GM19463 (cell line): ENCODE measurements at regions not wholly inside any gene's neighbourhood (a gene's known extent, or its start where the extent isn't known, plus 50 kb on each side); places are given as distances from the start of the nearest gene placed in this dataset.

Source experiments
- ATAC-seq: cut with Tn5 transposase; IDR thresholded peaks from one replicate; pipeline ENCODE4 v1.9.1; 2021; ENCODE audit warnings: mild to moderate bottlenecking, moderate library complexity; ENCODE audit not compliant: unreplicated experiment

DNA sequence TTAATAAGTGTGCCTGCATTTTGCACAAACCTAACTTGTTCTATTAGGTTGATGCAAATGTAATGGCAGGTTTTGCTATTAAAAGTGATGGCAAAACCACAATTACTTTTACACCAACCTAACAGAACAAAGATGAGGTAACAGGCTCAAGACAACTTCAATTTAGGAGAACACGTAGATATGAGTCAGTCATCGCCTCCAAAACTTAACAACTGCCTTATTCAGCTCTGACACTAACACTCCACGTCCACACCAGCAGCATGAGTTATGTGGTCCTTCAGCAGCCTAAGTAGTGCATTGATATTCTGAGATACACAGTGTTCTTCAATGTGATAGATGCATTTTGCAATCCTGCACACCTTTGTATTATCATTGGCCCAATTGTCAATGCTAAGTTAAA is 1175.1 kb upstream of the ACVR2A start:
- ATAC-seq = no peak

GRCh38 chr2:146666340-146666739 is 1178.5 kb upstream of the ACVR2A start:
- ATAC-seq = no peak

GRCh38 chr2:146665800-146666199 is 1179.0 kb upstream of the ACVR2A start:
- ATAC-seq = no peak

GRCh38 chr2:146661473-146662096 is 1183.2 kb upstream of the ACVR2A start:
- no peak for ATAC-seq

GRCh38 chr2:146659976-146660375 is 1184.9 kb upstream of the ACVR2A start:
- no peak for ATAC-seq

DNA sequence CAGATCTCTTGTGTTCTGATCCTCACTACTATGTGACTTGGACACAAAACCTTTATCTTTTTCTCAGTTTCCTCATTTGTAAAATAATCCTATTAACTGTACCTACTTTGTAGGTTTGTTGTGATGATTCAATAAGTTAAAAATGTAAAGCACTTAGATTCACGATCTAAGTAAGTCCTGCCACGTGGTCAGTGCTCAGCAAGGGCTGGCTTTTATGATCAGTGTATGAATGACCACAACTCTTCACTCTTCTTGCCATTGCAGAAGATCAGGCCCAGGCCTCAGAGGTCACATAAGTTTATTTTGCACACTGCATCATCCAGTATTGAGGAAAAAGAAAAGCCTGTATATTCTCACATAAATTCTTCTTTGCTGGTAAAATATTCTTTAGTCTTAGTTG is 1192.5 kb upstream of the ACVR2A start:
- ATAC-seq = no peak

- ATAC-seq = no peak
Observed at GRCh38 chr2:146651361-146651760, 1193.5 kb upstream of the ACVR2A start.

GRCh38 chr2:146642066-146642465 is 1202.8 kb upstream of the ACVR2A start:
- no peak for ATAC-seq

- ATAC-seq = no peak
Observed at GRCh38 chr2:146634230-146635097, 1210.4 kb upstream of the ACVR2A start.

DNA sequence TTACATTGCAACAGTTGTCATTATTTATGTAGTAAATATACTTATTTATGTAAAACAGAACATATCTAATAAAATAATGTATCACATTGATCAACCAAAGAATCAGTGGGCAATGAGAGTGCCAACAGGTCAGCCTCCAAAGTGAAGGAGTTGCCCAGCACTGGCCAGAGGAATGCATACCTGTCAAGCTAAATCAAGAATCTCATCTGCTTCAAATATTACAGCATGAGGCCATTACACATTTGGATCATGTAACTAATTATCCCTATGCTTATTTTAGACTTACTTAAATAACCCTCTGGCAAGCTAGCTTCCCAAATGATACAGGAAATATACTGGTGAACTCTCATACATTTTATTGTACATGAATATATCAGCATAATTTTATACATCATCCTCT is 1211.7 kb upstream of the ACVR2A start:
- no peak for ATAC-seq

DNA sequence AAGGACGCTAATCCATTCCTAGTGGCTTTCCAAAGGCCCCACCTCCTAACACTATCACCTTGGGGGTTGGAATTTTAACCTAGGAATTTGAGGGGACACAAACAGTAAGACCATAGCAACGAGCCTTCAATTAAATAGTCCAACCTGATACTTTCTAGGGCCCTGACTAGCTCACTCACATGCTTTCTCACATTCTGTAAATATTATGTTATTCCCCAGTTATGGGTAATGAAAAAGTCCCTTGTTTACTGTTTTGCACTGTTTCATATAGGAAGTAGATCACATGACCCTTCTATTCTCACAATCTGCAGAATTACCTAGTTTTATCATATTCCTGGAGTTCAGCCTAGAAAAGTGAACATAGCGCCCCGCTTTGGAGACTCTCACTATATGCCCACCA is 1212.1 kb upstream of the ACVR2A start:
- ATAC-seq = no peak

DNA sequence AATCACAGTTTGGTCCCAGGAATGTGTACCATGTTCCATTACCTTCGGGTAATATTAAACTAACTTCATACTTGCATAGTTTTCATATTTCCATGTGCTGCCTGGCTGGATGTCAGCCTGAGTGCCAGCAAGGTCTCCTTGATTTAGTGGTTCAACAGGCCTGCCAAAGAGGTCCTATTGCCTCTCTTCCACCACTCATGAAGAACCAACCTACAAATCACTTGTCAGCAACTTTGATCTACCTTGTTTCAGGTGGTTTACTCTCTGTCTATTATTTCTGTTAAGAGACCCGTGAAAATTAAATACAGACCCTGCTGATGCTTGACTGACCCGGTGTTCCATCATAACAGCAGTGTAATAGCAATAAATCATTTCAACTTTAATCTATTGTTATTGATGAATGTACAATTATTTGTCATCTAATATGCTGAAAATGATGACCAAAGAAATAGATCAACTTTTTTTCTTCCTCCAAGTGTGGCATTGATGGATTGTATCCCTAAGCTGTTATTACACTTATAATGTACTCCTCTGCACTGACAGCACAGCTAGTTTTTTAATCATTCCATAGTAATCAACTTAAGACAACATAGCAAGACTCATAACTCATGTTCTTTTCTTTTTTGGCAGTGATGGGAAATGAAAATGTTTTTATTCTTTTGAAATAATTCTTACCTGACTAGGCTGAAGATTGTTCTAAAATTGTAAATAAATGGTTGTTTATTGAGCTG is 1220.2 kb upstream of the ACVR2A start:
- ATAC-seq = no peak

GRCh38 chr2:146623771-146624170 is 1221.1 kb upstream of the ACVR2A start:
- no peak for ATAC-seq

- ATAC-seq = no peak
Observed at GRCh38 chr2:146621656-146622055, 1223.2 kb upstream of the ACVR2A start.

GRCh38 chr2:146615778-146616177 is 1229.1 kb upstream of the ACVR2A start:
- ATAC-seq = no peak

- no peak for ATAC-seq
Observed at GRCh38 chr2:146608490-146608889, 1236.3 kb upstream of the ACVR2A start.

GRCh38 chr2:146604521-146604920 is 1240.3 kb upstream of the ACVR2A start:
- no peak for ATAC-seq

DNA sequence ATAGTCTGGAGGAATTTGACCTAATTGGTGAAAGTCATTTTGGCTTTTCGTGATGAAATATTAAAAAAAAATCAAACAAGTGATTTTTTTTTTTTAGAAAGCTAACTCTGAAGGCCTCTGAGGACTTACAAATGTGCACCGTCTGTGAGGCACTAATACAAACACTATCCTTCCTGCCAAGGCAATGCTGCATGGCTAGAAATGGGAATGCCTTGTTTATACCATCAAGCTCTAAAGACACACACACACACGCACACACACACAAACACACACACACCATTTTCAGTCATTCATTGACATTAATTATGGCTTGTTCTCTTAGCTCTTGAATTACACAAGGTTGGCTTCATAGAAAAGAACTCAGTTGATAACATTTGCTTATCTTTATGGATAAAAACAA is 1242.0 kb upstream of the ACVR2A start:
- ATAC-seq = no peak

DNA sequence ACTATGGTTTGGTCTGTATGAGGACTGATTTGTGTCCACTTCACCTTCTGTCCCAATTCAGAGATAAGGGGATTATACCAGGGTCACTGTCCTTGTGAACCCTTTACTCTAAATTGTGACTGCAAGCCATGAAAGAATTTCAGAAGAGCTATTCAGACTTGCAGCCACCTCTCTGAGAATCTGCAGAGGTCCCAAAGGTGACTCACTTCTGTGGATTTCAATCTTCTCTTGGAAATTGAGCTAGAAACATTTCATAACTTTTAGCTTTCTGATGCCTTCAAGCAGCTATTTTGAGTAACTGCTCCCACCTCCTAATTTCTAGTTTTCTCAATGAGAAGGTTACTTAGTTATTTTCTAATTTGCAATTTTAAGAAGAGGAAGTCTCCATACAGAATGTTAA is 1242.4 kb upstream of the ACVR2A start:
- ATAC-seq = no peak

DNA sequence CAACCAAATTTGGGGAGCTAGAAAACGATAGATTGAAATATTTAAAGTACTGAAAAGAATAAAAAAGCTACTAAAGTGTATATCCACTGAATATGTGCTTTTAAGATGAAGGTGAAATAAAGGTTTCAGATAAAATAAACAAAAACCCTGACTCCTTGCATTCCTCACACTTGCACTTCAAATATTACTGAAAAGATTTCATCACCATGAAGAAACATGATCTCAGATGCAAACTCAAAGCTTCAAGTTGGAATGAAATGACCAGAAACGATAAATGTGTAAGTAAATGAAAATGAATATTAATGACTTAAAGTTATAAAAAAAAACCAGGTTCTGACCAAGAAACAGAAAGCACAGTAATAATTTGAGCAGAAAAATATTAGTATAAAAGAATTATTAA is 1246.0 kb upstream of the ACVR2A start:
- ATAC-seq = no peak

GRCh38 chr2:146597291-146597690 is 1247.5 kb upstream of the ACVR2A start:
- ATAC-seq = no peak

- no peak for ATAC-seq
Observed at GRCh38 chr2:146591908-146592307, 1252.9 kb upstream of the ACVR2A start.
